HCT116 (cell line): ENCODE measurements at regions not wholly inside any gene's neighbourhood (a gene's known extent, or its start where the extent isn't known, plus 50 kb on each side); places are given as distances from the start of the nearest gene placed in this dataset.

Experiments used
- ATAC-seq: fragments of 200-7000 bp; cut with Tn5 transposase; 2 replicates; pipeline ENCODE4 v1.9.1; 2020; ENCODE audit warnings: mild to moderate bottlenecking, moderate library complexity
- BruUV-seq: library from RNA; stranded (reverse); fragments of 400-500 nt; replicated peaks from 2 replicates; lab custom pipeline; 2021; lab: Mats Ljungman, UMichigan
- CTCF ChIA-PET: fragments of 300-600 bp; sonication (Branson Sonifier 250); formaldehyde crosslinking; loops from one replicate; lab custom pipeline; 2021; ENCODE audit warnings: antibody characterized with exemption; lab: Charles Lee
- POLR2A ChIA-PET: fragments of 300-600, 350-600 bp; sonication (Branson Sonifier 250); formaldehyde crosslinking; loops from one replicate; lab custom pipeline; 2021; ENCODE audit warnings: antibody characterized with exemption; lab: Charles Lee
- RAD21 ChIA-PET, 2 experiments: fragments of 300-600 bp; sonication (Branson Sonifier 250); formaldehyde crosslinking; loops; one replicate each; lab custom pipeline; 2023; ENCODE audit warnings: low total read pairs in 2 of 2; ENCODE audit not compliant: uncharacterized antibody in 2 of 2, unreplicated experiment in 2 of 2, low non-redundant PET in 1 of 2; lab: Charles Lee
- DNase-seq: peaks from one replicate; pipeline ENCODE4 v3.0.0-alpha.2; 2010; ENCODE audit warnings: low read depth, low spot score
- H2AFZ ChIP-seq: fragments of 200-600 bp; shearing (Covaris generic), sonication (generic); 2 replicates; pipeline ENCODE4 v1.6.1; 2017; ENCODE audit warnings: low read depth, mixed run types, mixed read lengths, antibody characterized with exemption, low read length; ENCODE audit not compliant: poor library complexity, severe bottlenecking
- H3K27ac ChIP-seq: 2 replicates; pipeline ENCODE4 v1.5.1; 2012; ENCODE audit warnings: low read depth, low read length
- H3K27me3 ChIP-seq: fragments of 200-600 bp; sonication (generic); 2 replicates; pipeline ENCODE4 v1.6.1; 2016; ENCODE audit warnings: mixed run types, low read length, mixed read lengths; ENCODE audit not compliant: insufficient read depth
- H3K36me3 ChIP-seq, 2 experiments: fragments of 200-500 bp in 1 of 2; fragments of 200-600 bp in 1 of 2; sonication (Bioruptor generic) in 1 of 2; sonication (generic) in 1 of 2; 2 replicates each; pipeline versions ENCODE4 v1.5.1 to v1.6.1; 2014 to 2016; ENCODE audit warnings: low read length in 2 of 2, inconsistent platforms in 1 of 2, mixed read lengths in 1 of 2, mixed run types in 1 of 2; ENCODE audit not compliant: insufficient read depth in 2 of 2, control insufficient read depth in 1 of 2
- H3K4me1 ChIP-seq, 2 experiments: fragments of 200-600 bp in 1 of 2; sonication (generic) in 1 of 2; 2 replicates each; pipeline versions ENCODE4 v1.5.1 to v1.6.1; 2012 to 2017; ENCODE audit warnings: low read length in 2 of 2, inconsistent platforms in 1 of 2, mild to moderate bottlenecking in 1 of 2, mixed read lengths in 1 of 2, mixed run types in 1 of 2, moderate library complexity in 1 of 2; ENCODE audit not compliant: insufficient read depth in 2 of 2, control insufficient read depth in 1 of 2
- H3K4me2 ChIP-seq: fragments of 200-600 bp; sonication (generic); 2 replicates; pipeline ENCODE4 v1.6.1; 2017; ENCODE audit warnings: mixed run types, low read length, mixed read lengths
- H3K4me3 ChIP-seq, 2 experiments: fragments of 200-600 bp in 1 of 2; sonication (generic) in 1 of 2; replicated peaks in 1 of 2; 2 replicates each; pipeline ENCODE4 v1.5.1; 2011 to 2016; ENCODE audit warnings: low read length in 2 of 2, control low read depth in 1 of 2, low read depth in 1 of 2, mild to moderate bottlenecking in 1 of 2, mixed read lengths in 1 of 2, mixed run types in 1 of 2
- H3K79me2 ChIP-seq: fragments of 200-600 bp; sonication (generic); 2 replicates; pipeline ENCODE4 v1.6.1; 2017; ENCODE audit warnings: mild to moderate bottlenecking, mixed run types, low read length, moderate library complexity, mixed read lengths; ENCODE audit not compliant: insufficient read depth
- H3K9ac ChIP-seq: fragments of 200-600 bp; sonication (generic); 2 replicates; pipeline ENCODE4 v1.6.1; 2016; ENCODE audit warnings: low read length, mixed read lengths
- H3K9me2 ChIP-seq: fragments of 200-600 bp; sonication (generic), shearing (Covaris generic); 2 replicates; pipeline ENCODE4 v1.6.1; 2017; ENCODE audit warnings: mixed run types, mild to moderate bottlenecking, moderate library complexity; ENCODE audit not compliant: insufficient read depth
- H3K9me3 ChIP-seq, 2 experiments: fragments of 200-500 bp in 1 of 2; fragments of 200-600 bp in 1 of 2; sonication (Bioruptor generic) in 1 of 2; sonication (generic) in 1 of 2; 2 replicates each; pipeline ENCODE4 v1.6.1; 2014 to 2017; ENCODE audit warnings: low read length in 2 of 2, mixed read lengths in 2 of 2, inconsistent platforms in 1 of 2, low read depth in 1 of 2, mild to moderate bottlenecking in 1 of 2, mixed run types in 1 of 2, moderate library complexity in 1 of 2; ENCODE audit not compliant: control insufficient read depth in 1 of 2, insufficient read depth in 1 of 2
- H4K20me1 ChIP-seq: fragments of 200-600 bp; sonication (generic), shearing (Covaris generic); 2 replicates; pipeline ENCODE4 v1.6.1; 2017; ENCODE audit warnings: mixed run types, mild to moderate bottlenecking, moderate library complexity; ENCODE audit not compliant: insufficient read depth
- ATF3 ChIP-seq: IDR thresholded peaks from 2 replicates; pipeline ENCODE4 v1.6.1; 2012
- CBX3 ChIP-seq: IDR thresholded peaks from 2 replicates; pipeline ENCODE4 v1.6.1; 2012; ENCODE audit warnings: low read depth
- CEBPB ChIP-seq: IDR thresholded peaks from 2 replicates; pipeline ENCODE4 v1.6.1; 2012; ENCODE audit warnings: low read depth
- CTCF ChIP-seq, 3 experiments: fragments of 200-600 bp in 1 of 3; sonication (generic) in 1 of 3; IDR thresholded peaks in 2 of 3; conservative IDR thresholded peaks in 1 of 3; 2 replicates each; pipeline ENCODE4 v1.5.1; 2012 to 2017; ENCODE audit warnings: low read depth in 2 of 3, low read length in 2 of 3, antibody characterized with exemption in 1 of 3, borderline replicate concordance in 1 of 3, control low read depth in 1 of 3, mild to moderate bottlenecking in 1 of 3, mixed read lengths in 1 of 3, mixed run types in 1 of 3, moderate library complexity in 1 of 3; ENCODE audit not compliant: insufficient read depth in 1 of 3
- EGR1 ChIP-seq: IDR thresholded peaks from 2 replicates; pipeline ENCODE4 v1.6.1; 2012; ENCODE audit warnings: low read depth
- ELF1 ChIP-seq: IDR thresholded peaks from 2 replicates; pipeline ENCODE4 v1.6.1; 2012; ENCODE audit warnings: low read depth, borderline replicate concordance
- EZH2 ChIP-seq: fragments of 200-600 bp; sonication (generic); IDR thresholded peaks from 2 replicates; pipeline ENCODE4 v1.6.1; 2017; ENCODE audit warnings: antibody characterized with exemption, mixed run types
- FOSL1 ChIP-seq: IDR thresholded peaks from 2 replicates; pipeline ENCODE4 v1.6.1; 2012; ENCODE audit warnings: low read depth
- JUND ChIP-seq: IDR thresholded peaks from 2 replicates; pipeline ENCODE4 v1.6.1; 2012
- MAX ChIP-seq: IDR thresholded peaks from 2 replicates; pipeline ENCODE4 v1.6.1; 2012
- POLR2A ChIP-seq: IDR thresholded peaks from 2 replicates; pipeline ENCODE4 v1.7.0; 2011; ENCODE audit warnings: borderline replicate concordance; ENCODE audit not compliant: insufficient read depth, insufficient read length; ENCODE audit errors: extremely low read depth
- POLR2AphosphoS5 ChIP-seq: IDR thresholded peaks from 2 replicates; pipeline ENCODE4 v1.6.1; 2011; ENCODE audit warnings: mild to moderate bottlenecking, low read depth, low read length, moderate library complexity
- RAD21 ChIP-seq: IDR thresholded peaks from 2 replicates; pipeline ENCODE4 v1.6.1; 2012; ENCODE audit warnings: low read depth, mild to moderate bottlenecking
- REST ChIP-seq: IDR thresholded peaks from 2 replicates; pipeline ENCODE4 v1.6.1; 2012; ENCODE audit warnings: low read depth
- SIN3A ChIP-seq: IDR thresholded peaks from 2 replicates; pipeline ENCODE4 v1.6.1; 2012; ENCODE audit warnings: low read depth
- SP1 ChIP-seq: IDR thresholded peaks from 2 replicates; pipeline ENCODE4 v1.6.1; 2012; ENCODE audit warnings: low read depth
- SRF ChIP-seq: IDR thresholded peaks from 2 replicates; pipeline ENCODE4 v1.6.1; 2012; ENCODE audit warnings: low read depth
- ZBTB33 ChIP-seq: IDR thresholded peaks from 2 replicates; pipeline ENCODE4 v1.6.1; 2011; ENCODE audit warnings: mild to moderate bottlenecking, low read length, moderate library complexity; ENCODE audit not compliant: insufficient replicate concordance; ENCODE audit errors: extremely low read depth
- ZNF274 ChIP-seq: fragments of 200-500 bp; sonication (Bioruptor generic); IDR thresholded peaks from 2 replicates; pipeline ENCODE4 v1.6.1; 2014; ENCODE audit warnings: mild to moderate bottlenecking, low read depth, low read length, inconsistent platforms
- intact Hi-C: fragments of 100-400 bp; cut with micrococcal nuclease; formaldehyde crosslinking; loops from 2 replicates; pipeline ENCODE4 v1.10.0; 2022

- ATAC-seq (peak; percentile 89), DNase-seq (peak; percentile 96)
- Histone ChIP-seq H3K4me2 (peak overlapping the region; percentile 64), H4K20me1 (no peaks in the 10 kb centered on the region), H3K4me3 (peak overlapping the region in 1 of 2 experiments; percentile 38; a peak in 3 of 4 replicates), H2AFZ (no peak overlapping the region), H3K27me3 (no peaks in the 10 kb centered on the region), H3K9me3 (no peaks in the 10 kb centered on the region), H3K27ac (peak overlapping the region; percentile 96), H3K9ac (peak overlapping the region; percentile 59), H3K4me1 (peaks cover 26 to 36% of the 10 kb centered on the region in 2 experiments), H3K36me3 (no peaks in the 10 kb centered on the region), H3K9me2 (no peaks in the 10 kb centered on the region), H3K79me2 (no peaks in the 10 kb centered on the region)
- RAD21 ChIA-PET: no interaction called here
- CTCF ChIA-PET: no interaction called here
- intact Hi-C loops: loop anchor here (5.0 kb wide), 1 partner anchor 68 kb away; no protein-coding TSS in a partner anchor
- TSS peak; percentile 94 for BruUV-seq
- POLR2A ChIA-PET: interaction anchor here (1.3 to 1.4 kb wide), 2 partner anchors 10 to 12 kb away, joined by 4 to 6 read pairs; no protein-coding TSS in a partner anchor
- TF ChIP-seq SIN3A: peak; percentile 88
- peak; percentile 80 for TF ChIP-seq CEBPB
- no peak for TF ChIP-seq POLR2A
- TF ChIP-seq ZBTB33: no peak
- peak; percentile 98 for TF ChIP-seq SP1
- peak; percentile 86 for TF ChIP-seq SRF
- TF ChIP-seq POLR2AphosphoS5: peak; percentile 71
- no peak for TF ChIP-seq ELF1
- TF ChIP-seq EGR1: 0 out of 2 replicates have a peak, but pooled peaks have one; percentile 27
- TF ChIP-seq RAD21: peak; percentile 41
- peak; percentile 91; the same call in 1 of the 2 replicates for TF ChIP-seq CBX3
- TF ChIP-seq MAX: peak; percentile 72
- TF ChIP-seq FOSL1: peak; percentile 99
- no peak for TF ChIP-seq EZH2
- TF ChIP-seq REST: no peak
- peak; percentile 72 for TF ChIP-seq ATF3
- peak; percentile 97 for TF ChIP-seq JUND
- TF ChIP-seq ZNF274: no peak
- TF ChIP-seq CTCF (IDR thresholded peaks at IDR 0.05 in 2 of 3, conservative IDR thresholded peaks at IDR 0.05 in 1 of 3; ENCODE audit: borderline replicate concordance in 1 of 3, insufficient read depth in 1 of 3, low read depth in 2 of 3, low read length in 2 of 3): 0 out of 6 replicates have a peak, but pooled peaks of 1 of the 3 experiments have one; percentile 3
Observed at GRCh38 chr4:158094413-158095134, 78.3 kb downstream of the GASK1B start.
